NCI-H82 treated with DMSO at 0.1 percent for 48 hours (cell line): ENCODE measurements at regions not wholly inside any gene's neighbourhood (a gene's known extent, or its start where the extent isn't known, plus 50 kb on each side); places are given as distances from the start of the nearest gene placed in this dataset.

ENCODE experiments used
- DNase-seq: peaks from one replicate; lab custom pipeline; 2025; ENCODE audit not compliant: unreplicated experiment; lab: John Stamatoyannopoulos, UW

- DNase-seq = no peak
These were observed 65.0 kb upstream of the MEIS2 start for GRCh38 chr15:37165395-37165794.

GRCh38 chr15:37166402-37166801, 66.1 kb upstream of the MEIS2 start:
- DNase-seq = no peak

- no peak for DNase-seq
These were observed 81.0 kb upstream of the MEIS2 start for GRCh38 chr15:37181339-37181738.

- DNase-seq = no peak
These were observed 99.2 kb upstream of the MEIS2 start for GRCh38 chr15:37199545-37199944.

- DNase-seq = no peak
These were observed 102.7 kb upstream of the MEIS2 start for GRCh38 chr15:37203050-37203449.

GRCh38 chr15:37204692-37205091, 104.3 kb upstream of the MEIS2 start:
- DNase-seq = no peak

GRCh38 chr15:37206690-37207089, 106.3 kb upstream of the MEIS2 start:
- no peak for DNase-seq

- DNase-seq = no peak
These were observed 108.0 kb upstream of the MEIS2 start for GRCh38 chr15:37208146-37209040.

- DNase-seq = no peak
These were observed 108.7 kb upstream of the MEIS2 start for GRCh38 chr15:37209041-37209363.

- DNase-seq = no peak
These were observed 117.2 kb upstream of the MEIS2 start for GRCh38 chr15:37217567-37217966.

- no peak for DNase-seq
These were observed 118.1 kb upstream of the MEIS2 start for GRCh38 chr15:37218351-37218916.

GRCh38 chr15:37219211-37219701, 118.9 kb upstream of the MEIS2 start:
- no peak for DNase-seq

- peak; percentile 83 for DNase-seq
These were observed 120.8 kb upstream of the MEIS2 start for GRCh38 chr15:37220949-37221670.

GRCh38 chr15:37221671-37222145, 121.4 kb upstream of the MEIS2 start:
- no peak for DNase-seq

- DNase-seq = no peak
These were observed 122.7 kb upstream of the MEIS2 start for GRCh38 chr15:37223089-37223488.

- no peak for DNase-seq
These were observed 129.7 kb upstream of the MEIS2 start for GRCh38 chr15:37229855-37230619.

GRCh38 chr15:37245358-37245757, 145.0 kb upstream of the MEIS2 start:
- no peak for DNase-seq

GRCh38 chr15:37246065-37246464, 145.7 kb upstream of the MEIS2 start:
- no peak for DNase-seq

GRCh38 chr15:37246856-37247255, 146.5 kb upstream of the MEIS2 start:
- DNase-seq = no peak

- DNase-seq = peak; percentile 38
These were observed 148.9 kb upstream of the MEIS2 start for GRCh38 chr15:37249249-37249648.

- DNase-seq = peak; percentile 53
These were observed 152.2 kb upstream of the MEIS2 start for GRCh38 chr15:37252530-37252929.
